ENCODE measurements at regions not wholly inside any gene's neighbourhood (a gene's known extent, or its start where the extent isn't known, plus 50 kb on each side); places are given as distances from the start of the nearest gene placed in this dataset.
"Not testable (repeated sequence)": the region's sequence is repeated elsewhere in the genome, so short reads cannot be mapped to it uniquely, and the experiment has no call there.

- DNase-seq, result no peak
Observed at GRCh38 chr7:106750773-106751172, 89.8 kb upstream of the CCDC71L start.

- no peak for DNase-seq
Observed at GRCh38 chr7:106752367-106752766, 91.4 kb upstream of the CCDC71L start.

- not testable (repeated sequence) for DNase-seq
Observed at GRCh38 chr7:106755024-106755423, 94.1 kb upstream of the CCDC71L start.

- DNase-seq, result no peak
Observed at GRCh38 chr7:106755641-106756040, 94.7 kb upstream of the CCDC71L start.

- DNase-seq, result no peak
Observed at GRCh38 chr7:106756071-106756470, 95.1 kb upstream of the CCDC71L start.

- no peak for DNase-seq
Observed at GRCh38 chr7:106756884-106757283, 95.9 kb upstream of the CCDC71L start.

- peak; percentile 75 for DNase-seq
Observed at GRCh38 chr7:106757846-106758245, 96.9 kb upstream of the CCDC71L start.

GRCh38 chr7:106762845-106763244, 101.9 kb upstream of the CCDC71L start:
- not testable (repeated sequence) for DNase-seq

GRCh38 chr7:106763717-106764116, 101.4 kb upstream of the PIK3CG start:
- no peak for DNase-seq

- DNase-seq, result no peak
Observed at GRCh38 chr7:106765727-106766355, 99.2 kb upstream of the PIK3CG start.

GRCh38 chr7:106766551-106766950, 98.5 kb upstream of the PIK3CG start:
- no peak for DNase-seq

- DNase-seq, result no peak
Observed at GRCh38 chr7:106767078-106767477, 98.0 kb upstream of the PIK3CG start.

GRCh38 chr7:106767498-106768323, 97.4 kb upstream of the PIK3CG start:
- DNase-seq, result no peak

GRCh38 chr7:106768324-106768751, 96.7 kb upstream of the PIK3CG start:
- no peak for DNase-seq

- no peak for DNase-seq
Observed at GRCh38 chr7:106770191-106770590, 94.9 kb upstream of the PIK3CG start.

- DNase-seq, result no peak
Observed at GRCh38 chr7:106772655-106773108, 92.4 kb upstream of the PIK3CG start.

- no peak for DNase-seq
Observed at GRCh38 chr7:106773228-106773627, 91.9 kb upstream of the PIK3CG start.

- no peak for DNase-seq
Observed at GRCh38 chr7:106773721-106774120, 91.4 kb upstream of the PIK3CG start.

- DNase-seq, result no peak
Observed at GRCh38 chr7:106774213-106774767, 90.8 kb upstream of the PIK3CG start.

GRCh38 chr7:106774768-106775551, 90.1 kb upstream of the PIK3CG start:
- DNase-seq, result no peak

- DNase-seq, result no peak
Observed at GRCh38 chr7:106775552-106775936, 89.5 kb upstream of the PIK3CG start.

GRCh38 chr7:106775975-106776607, 89.0 kb upstream of the PIK3CG start:
- no peak for DNase-seq
